ENCODE measurements at regions not wholly inside any gene's neighbourhood (a gene's known extent, or its start where the extent isn't known, plus 50 kb on each side); places are given as distances from the start of the nearest gene placed in this dataset.

DNA sequence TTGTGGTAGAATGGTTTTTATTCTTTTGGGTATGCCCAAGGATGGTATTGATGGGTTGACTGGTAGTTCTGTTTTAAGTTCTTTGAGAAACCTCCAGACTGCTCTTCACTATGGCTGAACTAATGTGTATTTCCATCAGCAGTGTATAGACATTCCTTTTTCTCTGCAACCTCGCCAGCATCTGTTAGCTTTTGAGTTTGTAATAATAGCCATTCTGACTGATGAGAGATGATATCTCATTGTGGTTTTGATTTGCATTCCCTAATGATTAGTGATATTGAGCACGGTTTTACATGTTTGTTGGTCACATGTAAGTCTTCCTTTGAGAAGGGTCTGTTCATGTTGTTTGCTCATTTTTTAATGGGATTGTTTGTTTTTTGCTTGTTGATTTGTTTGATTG, 1348.7 kb upstream of the NXPH2 start:
- Mint-ChIP-seq H3K4me3 (ENCODE audit: unreplicated experiment) (no peak overlapping the region), H3K4me1 (ENCODE audit: insufficient read depth, unreplicated experiment) (no peaks in the 10 kb centered on the region), H3K36me3 (ENCODE audit: insufficient read depth, unreplicated experiment) (no peaks in the 10 kb centered on the region), H3K27ac (ENCODE audit: low read depth, unreplicated experiment) (no peak overlapping the region), H3K9me3 (ENCODE audit: unreplicated experiment) (no peaks in the 10 kb centered on the region), H3K27me3 (ENCODE audit: insufficient read depth, unreplicated experiment) (peaks cover 42% of the 10 kb centered on the region)
- ChIA-PET POLR2A (no interaction called here), CTCF (interaction anchor here (0.7 kb wide), 1 partner anchor 1688 kb away, joined by 3 read pairs; no protein-coding TSS in a partner anchor)
- intact Hi-C loops (cut with micrococcal nuclease) = no loop called here
- no TSS peak for BruUV-seq (replicated peaks)
- DNase-seq (ENCODE audit: unreplicated experiment) = no peak
- TF ChIP-seq, protein P1, sequence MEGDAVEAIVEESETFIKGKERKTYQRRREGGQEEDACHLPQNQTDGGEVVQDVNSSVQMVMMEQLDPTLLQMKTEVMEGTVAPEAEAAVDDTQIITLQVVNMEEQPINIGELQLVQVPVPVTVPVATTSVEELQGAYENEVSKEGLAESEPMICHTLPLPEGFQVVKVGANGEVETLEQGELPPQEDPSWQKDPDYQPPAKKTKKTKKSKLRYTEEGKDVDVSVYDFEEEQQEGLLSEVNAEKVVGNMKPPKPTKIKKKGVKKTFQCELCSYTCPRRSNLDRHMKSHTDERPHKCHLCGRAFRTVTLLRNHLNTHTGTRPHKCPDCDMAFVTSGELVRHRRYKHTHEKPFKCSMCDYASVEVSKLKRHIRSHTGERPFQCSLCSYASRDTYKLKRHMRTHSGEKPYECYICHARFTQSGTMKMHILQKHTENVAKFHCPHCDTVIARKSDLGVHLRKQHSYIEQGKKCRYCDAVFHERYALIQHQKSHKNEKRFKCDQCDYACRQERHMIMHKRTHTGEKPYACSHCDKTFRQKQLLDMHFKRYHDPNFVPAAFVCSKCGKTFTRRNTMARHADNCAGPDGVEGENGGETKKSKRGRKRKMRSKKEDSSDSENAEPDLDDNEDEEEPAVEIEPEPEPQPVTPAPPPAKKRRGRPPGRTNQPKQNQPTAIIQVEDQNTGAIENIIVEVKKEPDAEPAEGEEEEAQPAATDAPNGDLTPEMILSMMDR (IDR thresholded peaks at IDR 0.05; ENCODE audit: unreplicated experiment) = no peak

DNA sequence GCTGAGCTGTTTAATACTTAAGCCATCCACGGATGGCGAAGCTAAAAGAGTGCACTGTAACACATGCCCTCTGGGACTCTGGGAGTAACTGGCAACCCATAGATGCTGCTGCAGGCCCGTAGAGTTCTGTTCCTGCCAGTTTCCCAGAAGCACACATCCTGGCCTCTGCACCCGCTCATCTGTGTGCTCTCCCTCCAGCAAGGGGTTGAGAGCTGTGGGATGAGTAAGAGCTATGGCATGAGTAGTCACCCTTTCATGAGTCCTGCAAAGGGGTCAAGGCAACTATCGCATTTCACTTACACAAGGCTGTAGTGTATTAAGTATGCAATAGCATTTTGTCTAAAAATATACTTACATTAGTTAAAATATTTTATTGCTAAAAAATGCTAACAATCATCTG, 1341.8 kb upstream of the NXPH2 start:
- ChIA-PET POLR2A (no interaction called here), CTCF (interaction anchor here (0.6 kb wide), 1 partner anchor 17 kb away, joined by 3 read pairs; no protein-coding TSS in a partner anchor)
- no TSS peak for BruUV-seq (replicated peaks)
- Mint-ChIP-seq H3K4me1 (ENCODE audit: insufficient read depth, unreplicated experiment) (no peaks in the 10 kb centered on the region), H3K27ac (ENCODE audit: low read depth, unreplicated experiment) (no peak overlapping the region), H3K27me3 (ENCODE audit: insufficient read depth, unreplicated experiment) (peaks cover 74% of the 10 kb centered on the region), H3K4me3 (ENCODE audit: unreplicated experiment) (no peak overlapping the region), H3K36me3 (ENCODE audit: insufficient read depth, unreplicated experiment) (no peaks in the 10 kb centered on the region), H3K9me3 (ENCODE audit: unreplicated experiment) (no peaks in the 10 kb centered on the region)
- intact Hi-C loops (cut with micrococcal nuclease) = no loop called here
- DNase-seq (ENCODE audit: unreplicated experiment) = no peak
- TF ChIP-seq, protein P1 (IDR thresholded peaks at IDR 0.05; ENCODE audit: unreplicated experiment) = no peak

DNA sequence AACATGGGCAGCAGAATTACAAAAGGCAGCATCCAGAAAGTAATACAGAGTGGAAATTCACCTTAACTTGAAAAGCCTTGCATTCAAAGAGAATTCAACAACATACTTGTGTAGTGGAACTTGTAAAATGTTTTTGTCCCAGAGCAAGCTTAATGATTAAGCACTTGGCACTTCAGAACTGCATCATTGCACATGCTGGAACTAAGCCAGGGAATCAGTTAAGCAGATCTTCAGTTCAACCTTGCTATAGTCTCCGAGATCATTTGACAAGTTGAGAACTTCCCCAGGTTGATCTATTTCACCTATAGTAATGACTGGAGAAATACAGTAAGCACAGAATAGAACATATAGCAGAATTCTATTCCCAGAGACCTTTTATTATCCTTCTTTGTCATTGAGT, 1337.2 kb upstream of the NXPH2 start:
- TF ChIP-seq, protein P1 (IDR thresholded peaks at IDR 0.05; ENCODE audit: unreplicated experiment) = no peak
- intact Hi-C loops (cut with micrococcal nuclease) = no loop called here
- H3K27ac Mint-ChIP-seq (ENCODE audit: low read depth, unreplicated experiment) = no peak overlapping the region
- peaks cover 46% of the 10 kb centered on the region for H3K27me3 Mint-ChIP-seq (ENCODE audit: insufficient read depth, unreplicated experiment)
- no peaks in the 10 kb centered on the region for H3K36me3 Mint-ChIP-seq (ENCODE audit: insufficient read depth, unreplicated experiment)
- no peak for DNase-seq (ENCODE audit: unreplicated experiment)
- no peaks in the 10 kb centered on the region for H3K9me3 Mint-ChIP-seq (ENCODE audit: unreplicated experiment)
- H3K4me1 Mint-ChIP-seq (ENCODE audit: insufficient read depth, unreplicated experiment) = no peaks in the 10 kb centered on the region
- H3K4me3 Mint-ChIP-seq (ENCODE audit: unreplicated experiment) = no peak overlapping the region
- ChIA-PET POLR2A (no interaction called here), CTCF (interaction anchor here (0.6 to 0.9 kb wide), 2 partner anchors 10 to 250 kb away, joined by 3 to 8 read pairs; no protein-coding TSS in a partner anchor)
- BruUV-seq (replicated peaks) = no TSS peak

DNA sequence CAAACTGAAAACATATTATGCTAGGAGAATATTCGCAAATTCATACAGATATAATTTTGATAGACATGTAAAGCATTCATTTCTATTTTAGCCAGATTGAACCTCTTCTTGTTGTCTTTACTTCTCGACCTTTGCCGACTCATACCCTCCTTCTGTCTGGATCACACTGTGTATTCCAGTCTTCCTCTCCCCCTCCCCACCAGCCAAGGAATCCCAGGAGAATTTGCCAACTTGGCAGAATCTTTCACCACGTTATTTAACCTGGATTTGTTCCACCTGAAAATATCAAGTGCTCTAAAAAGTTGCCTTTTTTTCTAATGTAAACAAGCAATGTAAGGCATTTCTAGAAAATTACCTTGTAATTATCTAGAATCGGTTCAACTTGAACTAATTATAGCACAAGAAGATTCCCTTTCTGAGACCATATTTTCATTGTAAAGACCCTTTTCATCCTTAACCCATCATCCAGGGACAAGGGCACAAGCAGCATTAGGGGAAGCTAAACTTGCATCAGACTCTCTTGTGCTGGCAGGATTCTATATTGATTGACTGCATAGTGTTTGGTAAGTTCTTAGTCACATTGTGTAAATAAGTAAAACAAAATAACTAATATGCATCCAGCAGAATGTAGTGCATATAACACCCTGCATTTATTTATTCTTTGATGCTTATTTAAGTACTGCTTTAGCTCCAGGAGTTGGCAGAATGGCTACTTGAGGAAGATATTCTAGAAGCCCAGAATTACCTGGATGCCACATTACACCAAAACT, 1328.7 kb upstream of the NXPH2 start:
- no TSS peak for BruUV-seq (replicated peaks)
- no peak overlapping the region for H3K27ac Mint-ChIP-seq (ENCODE audit: low read depth, unreplicated experiment)
- intact Hi-C loops (cut with micrococcal nuclease) = no loop called here
- H3K4me3 Mint-ChIP-seq (ENCODE audit: unreplicated experiment) = no peak overlapping the region
- H3K36me3 Mint-ChIP-seq (ENCODE audit: insufficient read depth, unreplicated experiment) = no peaks in the 10 kb centered on the region
- no peaks in the 10 kb centered on the region for H3K9me3 Mint-ChIP-seq (ENCODE audit: unreplicated experiment)
- ChIA-PET POLR2A (no interaction called here), CTCF (no interaction called here)
- TF ChIP-seq, protein P1 (IDR thresholded peaks at IDR 0.05; ENCODE audit: unreplicated experiment) = no peak
- peaks cover 44% of the 10 kb centered on the region for H3K27me3 Mint-ChIP-seq (ENCODE audit: insufficient read depth, unreplicated experiment)
- DNase-seq (ENCODE audit: unreplicated experiment) = no peak
- H3K4me1 Mint-ChIP-seq (ENCODE audit: insufficient read depth, unreplicated experiment) = no peaks in the 10 kb centered on the region

Data from MCF 10A (cell line).